ENCODE measurements at regions not wholly inside any gene's neighbourhood (a gene's known extent, or its start where the extent isn't known, plus 50 kb on each side); places are given as distances from the start of the nearest gene placed in this dataset.

GRCh38 chr5:162654661-162655405 is 587.3 kb downstream of the GABRG2 start:
- no peaks in the 10 kb centered on the region for H3K36me3 Mint-ChIP-seq (ENCODE audit: low read depth)
- H3K27me3 Mint-ChIP-seq (ENCODE audit: low read depth) = no peaks in the 10 kb centered on the region
- no peak for DNase-seq (ENCODE audit: low spot score)
- H3K9me3 Mint-ChIP-seq (ENCODE audit: low read depth) = peaks cover 25% of the 10 kb centered on the region
- H3K4me1 Mint-ChIP-seq (ENCODE audit: low read depth) = no peaks in the 10 kb centered on the region
- no peak overlapping the region for H3K4me3 Mint-ChIP-seq (ENCODE audit: unreplicated experiment)
- no peak for TF ChIP-seq CTCF (IDR thresholded peaks at IDR 0.05)
- no peak overlapping the region for H3K27ac Mint-ChIP-seq (ENCODE audit: unreplicated experiment)

- H3K4me3 Mint-ChIP-seq (ENCODE audit: unreplicated experiment) = no peak overlapping the region
- no peak overlapping the region for H3K27ac Mint-ChIP-seq (ENCODE audit: unreplicated experiment)
- no peaks in the 10 kb centered on the region for H3K4me1 Mint-ChIP-seq (ENCODE audit: low read depth)
- H3K9me3 Mint-ChIP-seq (ENCODE audit: low read depth) = peaks cover 7% of the 10 kb centered on the region
- no peaks in the 10 kb centered on the region for H3K27me3 Mint-ChIP-seq (ENCODE audit: low read depth)
- no peak for DNase-seq (ENCODE audit: low spot score)
- TF ChIP-seq CTCF (IDR thresholded peaks at IDR 0.05) = no peak
- H3K36me3 Mint-ChIP-seq (ENCODE audit: low read depth) = no peaks in the 10 kb centered on the region
Measured at GRCh38 chr5:162657076-162657475, 589.5 kb downstream of the GABRG2 start.

- Mint-ChIP-seq H3K4me1 (ENCODE audit: low read depth) (no peaks in the 10 kb centered on the region), H3K27me3 (ENCODE audit: low read depth) (no peaks in the 10 kb centered on the region), H3K4me3 (ENCODE audit: unreplicated experiment) (no peak overlapping the region), H3K36me3 (ENCODE audit: low read depth) (no peaks in the 10 kb centered on the region), H3K27ac (ENCODE audit: unreplicated experiment) (no peak overlapping the region), H3K9me3 (ENCODE audit: low read depth) (peaks cover 3% of the 10 kb centered on the region)
- DNase-seq (ENCODE audit: low spot score) = no peak
- no peak for TF ChIP-seq CTCF (IDR thresholded peaks at IDR 0.05)
Measured at GRCh38 chr5:162664846-162665245, 597.3 kb downstream of the GABRG2 start.

GRCh38 chr5:162668926-162669325 is 601.4 kb downstream of the GABRG2 start:
- DNase-seq (ENCODE audit: low spot score) = no peak
- peaks cover 3% of the 10 kb centered on the region for H3K9me3 Mint-ChIP-seq (ENCODE audit: low read depth)
- H3K4me3 Mint-ChIP-seq (ENCODE audit: unreplicated experiment) = no peak overlapping the region
- no peaks in the 10 kb centered on the region for H3K4me1 Mint-ChIP-seq (ENCODE audit: low read depth)
- H3K36me3 Mint-ChIP-seq (ENCODE audit: low read depth) = no peaks in the 10 kb centered on the region
- no peak overlapping the region for H3K27ac Mint-ChIP-seq (ENCODE audit: unreplicated experiment)
- TF ChIP-seq CTCF (IDR thresholded peaks at IDR 0.05) = no peak
- no peaks in the 10 kb centered on the region for H3K27me3 Mint-ChIP-seq (ENCODE audit: low read depth)

GRCh38 chr5:162672061-162672460 is 604.5 kb downstream of the GABRG2 start:
- H3K36me3 Mint-ChIP-seq (ENCODE audit: low read depth) = no peaks in the 10 kb centered on the region
- peaks cover 9% of the 10 kb centered on the region for H3K9me3 Mint-ChIP-seq (ENCODE audit: low read depth)
- H3K27ac Mint-ChIP-seq (ENCODE audit: unreplicated experiment) = no peak overlapping the region
- TF ChIP-seq CTCF (IDR thresholded peaks at IDR 0.05) = no peak
- no peak overlapping the region for H3K4me3 Mint-ChIP-seq (ENCODE audit: unreplicated experiment)
- no peaks in the 10 kb centered on the region for H3K4me1 Mint-ChIP-seq (ENCODE audit: low read depth)
- DNase-seq (ENCODE audit: low spot score) = no peak
- no peaks in the 10 kb centered on the region for H3K27me3 Mint-ChIP-seq (ENCODE audit: low read depth)

Data from chondrocyte (in vitro differentiated cells).